ENCODE measurements at regions not wholly inside any gene's neighbourhood (a gene's known extent, or its start where the extent isn't known, plus 50 kb on each side); places are given as distances from the start of the nearest gene placed in this dataset.

DNA sequence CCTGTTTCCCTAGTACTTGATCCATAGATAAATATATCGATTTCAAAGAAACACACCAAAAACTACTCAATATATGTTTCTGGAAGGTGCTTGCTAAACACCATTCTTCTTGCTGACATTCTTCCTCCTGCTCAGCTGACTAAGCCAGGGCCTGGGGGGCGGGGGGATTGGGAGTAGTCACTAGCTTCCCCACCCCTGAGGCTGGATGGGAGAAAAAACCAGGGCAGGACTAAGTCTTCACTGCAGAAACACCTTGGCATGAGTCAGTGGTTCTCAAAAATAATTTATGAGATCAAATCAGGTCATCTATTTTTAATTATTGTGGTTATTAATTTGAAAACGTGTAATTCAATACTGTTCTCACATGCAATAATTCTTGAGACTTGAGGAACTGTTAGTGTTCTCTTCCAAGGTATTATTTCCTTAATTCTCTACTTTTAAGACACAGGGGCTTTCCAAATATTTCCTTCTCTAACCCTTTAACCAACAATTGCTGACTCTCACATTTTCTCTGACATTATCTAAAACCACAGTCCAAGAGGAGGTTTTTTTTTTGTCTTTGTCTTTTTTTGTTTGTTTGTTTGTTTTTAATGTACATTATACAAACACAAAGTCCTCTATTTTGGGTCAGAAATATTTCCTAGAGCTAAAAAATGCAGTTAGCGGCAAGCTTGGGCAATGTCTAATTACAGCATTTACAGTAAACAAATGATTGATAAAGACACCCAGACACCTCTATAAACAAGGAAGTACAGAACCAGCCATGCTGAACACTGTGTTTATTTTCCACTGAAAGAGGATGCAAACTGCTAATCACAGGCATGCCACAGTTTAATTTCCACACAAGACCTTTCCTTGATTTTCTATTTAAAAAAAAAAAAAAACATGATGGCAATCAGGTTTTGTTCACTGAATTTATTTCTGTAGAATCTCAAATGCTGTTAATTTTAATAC, 120.3 kb upstream of the USP9X start:
- Histone ChIP-seq H3K79me1 (ENCODE audit: insufficient read depth, low read depth, low read length, poor library complexity, severe bottlenecking) (no peaks in the 10 kb centered on the region), H3T11ph (ENCODE audit: low read length) (no peak overlapping the region), H3K56ac (ENCODE audit: insufficient read length, low read depth, low read length) (no peak overlapping the region), H2BK5ac (ENCODE audit: insufficient read length, low read length) (no peak overlapping the region), H3K79me2 (ENCODE audit: insufficient read depth, low read length) (no peaks in the 10 kb centered on the region), H3K14ac (ENCODE audit: insufficient read depth, low read length) (no peak overlapping the region), H4K20me1 (ENCODE audit: control insufficient read depth, insufficient read depth, insufficient read length) (no peaks in the 10 kb centered on the region), H3K9me3 (ENCODE audit: control insufficient read depth, low read depth, low read length) (no peaks in the 10 kb centered on the region), H4K91ac (ENCODE audit: insufficient read length, low read depth, low read length) (no peak overlapping the region), H2BK120ac (ENCODE audit: low read depth, low read length, poor library complexity, severe bottlenecking) (no peak overlapping the region), H2BK12ac (ENCODE audit: insufficient read length, low read depth, low read length) (no peak overlapping the region), H4K8ac (replicated peaks; ENCODE audit: insufficient read length, low read depth, low read length) (no peak overlapping the region), H3K27ac (ENCODE audit: insufficient read length, low read depth, low read length) (no peak overlapping the region), H2BK20ac (ENCODE audit: low read depth, low read length, poor library complexity, severe bottlenecking) (no peak overlapping the region), H2AFZ (ENCODE audit: low read length) (no peak overlapping the region), H3K4me1 (ENCODE audit: insufficient read depth, low read length) (no peaks in the 10 kb centered on the region; the same call in 1 of the 2 replicates), H3K4ac (ENCODE audit: low read depth, low read length) (no peak overlapping the region), H2AK5ac (ENCODE audit: insufficient read length, low read length) (no peak overlapping the region), H3K23me2 (ENCODE audit: insufficient read length, low read depth, low read length, poor library complexity, severe bottlenecking) (no peaks in the 10 kb centered on the region), H3K27me3 (ENCODE audit: insufficient read depth, low read length) (no peaks in the 10 kb centered on the region), H4K5ac (ENCODE audit: insufficient read length, low read depth, low read length) (no peak overlapping the region), H3K23ac (ENCODE audit: insufficient read length, low read depth, low read length) (no peak overlapping the region), H3K4me2 (ENCODE audit: insufficient read depth, insufficient read length, low read length) (no peak overlapping the region), H2BK15ac (ENCODE audit: low read depth, low read length) (no peak overlapping the region), H3K9ac (ENCODE audit: extremely low read depth, insufficient read length, low read length) (no peak overlapping the region), H3K18ac (ENCODE audit: insufficient read length, low read depth, low read length) (no peak overlapping the region)
- H3K4me3 Mint-ChIP-seq, result no peak overlapping the region
- TF ChIP-seq, protein P1, sequence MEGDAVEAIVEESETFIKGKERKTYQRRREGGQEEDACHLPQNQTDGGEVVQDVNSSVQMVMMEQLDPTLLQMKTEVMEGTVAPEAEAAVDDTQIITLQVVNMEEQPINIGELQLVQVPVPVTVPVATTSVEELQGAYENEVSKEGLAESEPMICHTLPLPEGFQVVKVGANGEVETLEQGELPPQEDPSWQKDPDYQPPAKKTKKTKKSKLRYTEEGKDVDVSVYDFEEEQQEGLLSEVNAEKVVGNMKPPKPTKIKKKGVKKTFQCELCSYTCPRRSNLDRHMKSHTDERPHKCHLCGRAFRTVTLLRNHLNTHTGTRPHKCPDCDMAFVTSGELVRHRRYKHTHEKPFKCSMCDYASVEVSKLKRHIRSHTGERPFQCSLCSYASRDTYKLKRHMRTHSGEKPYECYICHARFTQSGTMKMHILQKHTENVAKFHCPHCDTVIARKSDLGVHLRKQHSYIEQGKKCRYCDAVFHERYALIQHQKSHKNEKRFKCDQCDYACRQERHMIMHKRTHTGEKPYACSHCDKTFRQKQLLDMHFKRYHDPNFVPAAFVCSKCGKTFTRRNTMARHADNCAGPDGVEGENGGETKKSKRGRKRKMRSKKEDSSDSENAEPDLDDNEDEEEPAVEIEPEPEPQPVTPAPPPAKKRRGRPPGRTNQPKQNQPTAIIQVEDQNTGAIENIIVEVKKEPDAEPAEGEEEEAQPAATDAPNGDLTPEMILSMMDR (conservative IDR thresholded peaks at IDR 0.05), result no peak
- H3K27ac Mint-ChIP-seq, result no peak overlapping the region
- peaks cover 2% of the 10 kb centered on the region; the same call in 1 of the 2 replicates for H3K27me3 Mint-ChIP-seq (ENCODE audit: low read depth)
- no CpG with 5 or more reads among the region's 4 CpGs for WGBS (ENCODE audit: extremely low coverage, insufficient read length, low lambda C conversion rate)
- no peak for DNase-seq
- H3K36me3 Mint-ChIP-seq (ENCODE audit: insufficient read depth in 1 of 3, low read depth in 3 of 3), result peaks cover 2 to 29% (median 21%) of the 10 kb centered on the region in 3 experiments
- H3K9me3 Mint-ChIP-seq, result peaks cover 62% of the 10 kb centered on the region in 2 experiments
- peaks cover 0 to 3% of the 10 kb centered on the region in 2 experiments; a peak in 1 of 4 replicates for H3K4me1 Mint-ChIP-seq
